ENCODE measurements at regions not wholly inside any gene's neighbourhood (a gene's known extent, or its start where the extent isn't known, plus 50 kb on each side); places are given as distances from the start of the nearest gene placed in this dataset.

GRCh38 chr19:34120846-34121639 lies 51.3 kb upstream of the LSM14A start:
- peak; percentile 70 for TF ChIP-seq CTCF (IDR thresholded peaks at IDR 0.05; ENCODE audit: insufficient read depth, low read length)
- TF ChIP-seq POLR2AphosphoS5 (IDR thresholded peaks at IDR 0.05; ENCODE audit: low read depth) = no peak

All from HL-60 (cell line).